Loucy (cell line): ENCODE measurements at regions not wholly inside any gene's neighbourhood (a gene's known extent, or its start where the extent isn't known, plus 50 kb on each side); places are given as distances from the start of the nearest gene placed in this dataset.

Experiments used
- H2AFZ ChIP-seq: fragments of 200-600 bp; sonication (generic); 2 replicates; pipeline ENCODE4 v1.6.0; 2016; ENCODE audit warnings: antibody characterized with exemption, mild to moderate bottlenecking, low read length, moderate library complexity
- H3F3A ChIP-seq: fragments of 200-600 bp; 2 replicates; pipeline ENCODE4 v1.6.0; 2016; ENCODE audit warnings: antibody characterized with exemption, low read depth, mild to moderate bottlenecking
- H3K27me3 ChIP-seq: fragments of 200-600 bp; sonication (generic); 2 replicates; pipeline ENCODE4 v1.6.1; 2014; ENCODE audit warnings: low read length, mild to moderate bottlenecking; ENCODE audit not compliant: insufficient read depth, poor library complexity, severe bottlenecking
- H3K36me3 ChIP-seq: fragments of 200-600 bp; sonication (generic); 2 replicates; pipeline ENCODE4 v1.6.1; 2016; ENCODE audit warnings: low read length; ENCODE audit not compliant: insufficient read depth
- H3K4me1 ChIP-seq: fragments of 200-600 bp; sonication (generic); 2 replicates; pipeline ENCODE4 v1.5.1; 2014; ENCODE audit warnings: low read length, mild to moderate bottlenecking; ENCODE audit not compliant: insufficient read depth, poor library complexity, severe bottlenecking
- H3K4me2 ChIP-seq: fragments of 200-600 bp; sonication (generic); 2 replicates; pipeline ENCODE4 v1.6.0; 2014; ENCODE audit warnings: antibody characterized with exemption, low read length, low read depth, mild to moderate bottlenecking; ENCODE audit not compliant: poor library complexity, severe bottlenecking
- H3K4me3 ChIP-seq: fragments of 200-600 bp; sonication (generic); 2 replicates; pipeline ENCODE4 v1.5.1; 2014; ENCODE audit warnings: low read length, mild to moderate bottlenecking, mixed read lengths; ENCODE audit not compliant: poor library complexity, severe bottlenecking
- H3K79me2 ChIP-seq: fragments of 200-600 bp; sonication (generic); 2 replicates; pipeline ENCODE4 v1.6.1; 2014; ENCODE audit warnings: low read length; ENCODE audit not compliant: insufficient read depth
- H3K9ac ChIP-seq: fragments of 200-600 bp; sonication (generic); 2 replicates; pipeline ENCODE4 v1.6.0; 2014; ENCODE audit warnings: mild to moderate bottlenecking, low read depth, low read length, moderate library complexity; ENCODE audit not compliant: poor library complexity, severe bottlenecking
- H3K9me2 ChIP-seq: fragments of 200-600 bp; sonication (generic); replicated peaks from 2 replicates; pipeline ENCODE4 v1.6.1; 2016; ENCODE audit warnings: low read depth, low read length, mixed read lengths
- H3K9me3 ChIP-seq: fragments of 200-600 bp; sonication (generic); 2 replicates; pipeline ENCODE4 v1.6.1; 2014; ENCODE audit warnings: mild to moderate bottlenecking, antibody characterized with exemption, low read length, low read depth; ENCODE audit not compliant: insufficient read depth
- H4K20me1 ChIP-seq: fragments of 200-600 bp; sonication (generic); 2 replicates; pipeline ENCODE4 v1.6.0; 2014; ENCODE audit warnings: antibody characterized with exemption, low read length, mild to moderate bottlenecking; ENCODE audit not compliant: insufficient read depth, poor library complexity, severe bottlenecking
- CTCF ChIP-seq: fragments of 200-600 bp; sonication (generic); conservative IDR thresholded peaks from 2 replicates; pipeline ENCODE4 v1.5.1; 2014; ENCODE audit warnings: mild to moderate bottlenecking, antibody characterized with exemption, low read length
- EZH2phosphoT487 ChIP-seq: fragments of 200-600 bp; IDR thresholded peaks from 2 replicates; pipeline ENCODE4 v1.6.1; 2018; ENCODE audit warnings: antibody characterized with exemption, mild to moderate bottlenecking, moderate library complexity, borderline replicate concordance

GRCh38 chr18:34342960-34343359 lies 118.2 kb upstream of the NOL4 start:
- Histone ChIP-seq H3K9me2 (no peaks in the 10 kb centered on the region), H3K9ac (no peak overlapping the region), H3K36me3 (no peaks in the 10 kb centered on the region)

GRCh38 chr18:34345738-34346137 lies 121.0 kb upstream of the NOL4 start:
- no peaks in the 10 kb centered on the region for H3K36me3 ChIP-seq
- no peaks in the 10 kb centered on the region; the same call in 1 of the 2 replicates for H3K9me3 ChIP-seq
- no peaks in the 10 kb centered on the region for H4K20me1 ChIP-seq
- no peak overlapping the region for H3K9ac ChIP-seq
- no peak overlapping the region for H3K4me3 ChIP-seq
- TF ChIP-seq EZH2phosphoT487 (no peak), CTCF (no peak)
- no peaks in the 10 kb centered on the region for H3F3A ChIP-seq
- no peaks in the 10 kb centered on the region for H3K27me3 ChIP-seq
- no peak overlapping the region for H2AFZ ChIP-seq
- no peak overlapping the region for H3K4me2 ChIP-seq
- H3K79me2 ChIP-seq: no peaks in the 10 kb centered on the region
- H3K9me2 ChIP-seq: no peaks in the 10 kb centered on the region
- H3K4me1 ChIP-seq: no peaks in the 10 kb centered on the region

More at GRCh38 chr18:34342960-34343359, 118.2 kb upstream of the NOL4 start:
- H4K20me1 ChIP-seq: no peaks in the 10 kb centered on the region
- H2AFZ ChIP-seq: no peak overlapping the region
- H3K4me1 ChIP-seq: no peaks in the 10 kb centered on the region
- no peak overlapping the region for H3K4me2 ChIP-seq
- H3K27me3 ChIP-seq: no peaks in the 10 kb centered on the region
- H3K79me2 ChIP-seq: no peaks in the 10 kb centered on the region
- no peak overlapping the region for H3K4me3 ChIP-seq
- H3F3A ChIP-seq: no peaks in the 10 kb centered on the region
- TF ChIP-seq CTCF (no peak), EZH2phosphoT487 (no peak)
- no peaks in the 10 kb centered on the region for H3K9me3 ChIP-seq

- Histone ChIP-seq H3K9me3 (no peaks in the 10 kb centered on the region; the same call in 1 of the 2 replicates), H4K20me1 (no peaks in the 10 kb centered on the region), H3F3A (no peaks in the 10 kb centered on the region), H3K4me2 (no peak overlapping the region), H3K79me2 (no peaks in the 10 kb centered on the region), H2AFZ (no peak overlapping the region), H3K27me3 (no peaks in the 10 kb centered on the region), H3K4me3 (no peak overlapping the region), H3K9me2 (no peaks in the 10 kb centered on the region), H3K4me1 (no peaks in the 10 kb centered on the region), H3K9ac (no peak overlapping the region), H3K36me3 (no peaks in the 10 kb centered on the region)
- TF ChIP-seq EZH2phosphoT487 (no peak), CTCF (no peak)
These were observed 126.1 kb upstream of the NOL4 start for GRCh38 chr18:34350778-34351177.
